Sigmoid colon (tissue), 6 donors: ENCODE measurements at regions not wholly inside any gene's neighbourhood (a gene's known extent, or its start where the extent isn't known, plus 50 kb on each side); places are given as distances from the start of the nearest gene placed in this dataset.
"Not testable (repeated sequence)": the region's sequence is repeated elsewhere in the genome, so short reads cannot be mapped to it uniquely, and the experiment has no call there.

Experiments
- DNase-seq: peaks from one replicate; pipeline ENCODE4 v3.0.0-alpha.2; 2019
- H3K27ac ChIP-seq, 4 donors: fragments of 200-600 bp; sonication (generic); one replicate each; pipeline ENCODE4 v1.5.1; 2016 to 2019; ENCODE audit warnings: mild to moderate bottlenecking in 1 of 4
- H3K27me3 ChIP-seq, 3 donors: fragments of 200-600 bp; sonication (generic); one replicate each; pipeline ENCODE4 v1.5.1; 2019; ENCODE audit warnings: mild to moderate bottlenecking in 1 of 3
- H3K36me3 ChIP-seq, 4 donors: fragments of 200-600 bp; sonication (generic); one replicate each; pipeline ENCODE4 v1.5.1; 2016 to 2019
- H3K4me1 ChIP-seq, 4 donors: fragments of 200-600 bp; sonication (generic); one replicate each; pipeline ENCODE4 v1.5.1; 2017 to 2019
- H3K4me3 ChIP-seq, 4 donors: fragments of 200-600 bp; sonication (generic); one replicate each; pipeline ENCODE4 v1.5.1; 2017 to 2019; ENCODE audit warnings: mild to moderate bottlenecking in 2 of 4, moderate library complexity in 1 of 4
- H3K9me3 ChIP-seq, 4 donors: fragments of 200-600 bp in 3 of 4; sonication (generic) in 3 of 4; one replicate each; pipeline versions ENCODE4 v1.5.1 to v1.6.1; 2013 to 2019
- EP300 ChIP-seq, 4 donors: sonication (generic); formaldehyde crosslinking; IDR thresholded peaks; one replicate each; pipeline ENCODE4 v1.6.1; 2017; ENCODE audit warnings: antibody characterized with exemption in 4 of 4
- POLR2A ChIP-seq, 2 donors: fragments of 450-650 bp; IDR thresholded peaks; one replicate each; pipeline ENCODE4 v1.6.1; 2016; ENCODE audit warnings: antibody characterized with exemption in 2 of 2, mild to moderate bottlenecking in 2 of 2, moderate library complexity in 2 of 2
- POLR2AphosphoS5 ChIP-seq, 4 donors: sonication (generic); formaldehyde crosslinking; IDR thresholded peaks; one replicate each; pipeline ENCODE4 v1.6.1; 2017; ENCODE audit warnings: antibody characterized with exemption in 4 of 4
- WGBS, 2 donors: extraction: QIAGEN DNeasy Blood & Tissue Kit; methylation state at CpG; one replicate each; pipeline ENCODE4 v1.1.7; 2013; 5-methylcytosine and 5-hydroxymethylcytosine counted together
- intact Hi-C: fragments of 100-400 bp; cut with DNase I; formaldehyde crosslinking; loops from one replicate; pipeline ENCODE4 v1.15.1; 2023
- TF ChIP-seq, protein P1 (sequence below), 4 experiments: fragments of 450-650 bp in 3 of 4; fragments of 200-600 bp in 1 of 4; IDR thresholded peaks; one replicate each; pipeline ENCODE4 v1.5.1; 2016 to 2019; ENCODE audit warnings: antibody characterized with exemption in 4 of 4, mild to moderate bottlenecking in 3 of 4, moderate library complexity in 2 of 4
- donor health status: healthy with polysubstance abuse.
- donor health status: healthy.

DNA sequence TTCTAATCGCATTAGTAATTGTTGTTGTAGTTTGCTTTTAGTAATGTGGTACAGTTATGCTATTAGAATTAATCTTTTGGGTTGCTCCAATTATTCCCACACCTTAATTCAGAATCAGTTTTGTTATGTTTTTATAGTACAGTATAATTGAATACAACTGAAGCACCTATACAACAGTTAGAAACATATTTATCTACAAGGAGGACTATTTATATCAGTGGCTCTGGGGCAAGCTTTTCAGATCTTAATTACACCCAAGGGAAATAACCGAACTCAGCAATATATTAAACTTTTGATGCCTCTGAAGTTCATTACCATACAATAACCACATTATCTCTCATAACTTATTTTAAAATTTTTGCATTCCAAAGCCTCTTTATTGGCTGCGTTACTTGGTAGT lies 74.4 kb downstream of the LHX9 start:
- no peak for DNase-seq
- Histone ChIP-seq H3K9me3 (no peaks in the 10 kb centered on the region), H3K36me3 (no peaks in the 10 kb centered on the region), H3K27me3 (peaks cover 0 to 6% (median 0%) of the 10 kb centered on the region in 3 donors), H3K27ac (no peak overlapping the region), H3K4me3 (no peak overlapping the region), H3K4me1 (no peaks in the 10 kb centered on the region)
- WGBS, 2 donors: 78 to 88% methylated on average over 3 of the region's 3 CpGs
- TF ChIP-seq POLR2AphosphoS5 (IDR thresholded peaks at IDR 0.05) (no peak), EP300 (IDR thresholded peaks at IDR 0.05) (no peak), POLR2A (IDR thresholded peaks at IDR 0.05) (no peak)
- TF ChIP-seq, protein P1, sequence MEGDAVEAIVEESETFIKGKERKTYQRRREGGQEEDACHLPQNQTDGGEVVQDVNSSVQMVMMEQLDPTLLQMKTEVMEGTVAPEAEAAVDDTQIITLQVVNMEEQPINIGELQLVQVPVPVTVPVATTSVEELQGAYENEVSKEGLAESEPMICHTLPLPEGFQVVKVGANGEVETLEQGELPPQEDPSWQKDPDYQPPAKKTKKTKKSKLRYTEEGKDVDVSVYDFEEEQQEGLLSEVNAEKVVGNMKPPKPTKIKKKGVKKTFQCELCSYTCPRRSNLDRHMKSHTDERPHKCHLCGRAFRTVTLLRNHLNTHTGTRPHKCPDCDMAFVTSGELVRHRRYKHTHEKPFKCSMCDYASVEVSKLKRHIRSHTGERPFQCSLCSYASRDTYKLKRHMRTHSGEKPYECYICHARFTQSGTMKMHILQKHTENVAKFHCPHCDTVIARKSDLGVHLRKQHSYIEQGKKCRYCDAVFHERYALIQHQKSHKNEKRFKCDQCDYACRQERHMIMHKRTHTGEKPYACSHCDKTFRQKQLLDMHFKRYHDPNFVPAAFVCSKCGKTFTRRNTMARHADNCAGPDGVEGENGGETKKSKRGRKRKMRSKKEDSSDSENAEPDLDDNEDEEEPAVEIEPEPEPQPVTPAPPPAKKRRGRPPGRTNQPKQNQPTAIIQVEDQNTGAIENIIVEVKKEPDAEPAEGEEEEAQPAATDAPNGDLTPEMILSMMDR (IDR thresholded peaks at IDR 0.05): no peak
- intact Hi-C loops: no loop called here

DNA sequence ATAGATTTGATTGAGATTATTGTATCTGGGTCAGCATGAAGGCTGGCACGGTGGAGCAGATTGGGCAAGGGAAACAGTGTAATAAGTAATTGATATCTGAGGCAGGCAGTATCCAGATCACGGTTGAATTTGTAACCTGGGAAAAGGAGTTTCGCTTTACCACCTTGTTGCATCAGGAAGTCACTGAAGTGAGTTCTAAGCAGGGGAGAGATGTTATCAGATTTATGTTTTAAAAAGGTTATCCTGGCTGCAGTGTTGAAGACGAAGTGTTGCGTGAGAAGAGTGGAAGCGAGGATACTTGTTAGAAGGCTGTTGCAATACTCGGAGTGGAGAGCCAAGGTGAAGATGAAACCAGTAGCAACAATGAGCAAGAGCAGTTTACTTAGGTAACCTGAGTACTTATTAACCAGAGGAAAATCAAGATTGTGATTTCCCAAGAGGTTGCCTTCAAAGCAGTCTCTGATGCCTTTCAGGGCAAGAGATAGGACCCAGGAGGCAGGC lies 77.8 kb downstream of the LHX9 start:
- H3K27me3 ChIP-seq: peaks cover 0 to 6% (median 0%) of the 10 kb centered on the region in 3 donors
- no peak for DNase-seq
- intact Hi-C loops: no loop called here
- 75 to 82% methylated on average over 7 of the region's 7 CpGs for WGBS, 2 donors
- no peaks in the 10 kb centered on the region for H3K4me1 ChIP-seq
- no peaks in the 10 kb centered on the region for H3K9me3 ChIP-seq
- H3K4me3 ChIP-seq: no peak overlapping the region
- H3K27ac ChIP-seq: no peak overlapping the region
- no peaks in the 10 kb centered on the region for H3K36me3 ChIP-seq
- TF ChIP-seq EP300 (IDR thresholded peaks at IDR 0.05) (no peak), POLR2A (IDR thresholded peaks at IDR 0.05) (no peak), POLR2AphosphoS5 (IDR thresholded peaks at IDR 0.05) (no peak)
- TF ChIP-seq, protein P1 (IDR thresholded peaks at IDR 0.05): no peak

DNA sequence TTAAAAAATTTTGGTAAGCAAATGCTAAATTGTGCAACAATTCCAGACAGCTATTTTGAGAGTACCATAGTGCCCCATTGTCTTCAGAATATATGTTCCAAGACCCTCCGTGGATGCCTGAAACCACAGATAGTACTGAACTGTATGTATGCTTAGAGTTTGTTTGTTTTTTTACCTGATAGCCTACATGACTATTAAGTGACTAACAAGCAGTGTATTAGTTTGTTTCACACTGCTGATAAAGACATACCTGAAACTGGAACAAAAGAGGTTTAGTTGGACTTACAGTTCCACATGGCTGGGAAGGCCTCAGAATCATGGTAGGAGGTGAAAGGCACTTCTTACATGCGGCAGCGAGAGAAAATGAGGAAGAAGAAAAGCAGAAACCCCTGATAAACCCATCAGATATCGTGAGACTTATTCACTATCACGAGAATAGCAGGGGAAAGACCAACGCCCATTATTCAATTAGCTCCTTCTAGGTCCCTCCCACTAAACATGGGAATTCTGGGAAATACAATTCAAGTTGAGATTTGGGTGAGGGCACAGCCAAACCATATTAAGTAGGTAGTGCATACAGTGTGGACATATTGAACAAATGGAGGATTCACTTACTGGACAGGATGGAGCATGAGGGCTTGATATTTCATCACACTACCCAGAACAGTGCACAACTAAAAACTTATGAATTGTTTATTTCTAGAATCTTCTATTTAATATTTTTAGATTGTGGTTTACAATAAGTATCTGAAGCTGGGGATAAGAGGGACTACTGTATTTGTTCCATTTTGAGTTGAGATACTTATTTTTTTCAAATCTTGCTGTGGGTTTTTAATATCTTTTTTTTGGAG lies 78.5 kb downstream of the LHX9 start:
- H3K9me3 ChIP-seq: no peaks in the 10 kb centered on the region
- H3K27me3 ChIP-seq: peaks cover 0 to 6% (median 0%) of the 10 kb centered on the region in 3 donors
- intact Hi-C loops: no loop called here
- H3K4me3 ChIP-seq: no peak overlapping the region
- H3K4me1 ChIP-seq: no peaks in the 10 kb centered on the region
- DNase-seq: no peak
- H3K36me3 ChIP-seq: no peaks in the 10 kb centered on the region
- WGBS, 2 donors: 85 to 93% methylated on average over 6 of the region's 6 CpGs
- TF ChIP-seq POLR2AphosphoS5 (IDR thresholded peaks at IDR 0.05): no peak
- no peak for TF ChIP-seq POLR2A (IDR thresholded peaks at IDR 0.05)
- no peak for TF ChIP-seq EP300 (IDR thresholded peaks at IDR 0.05)
- TF ChIP-seq, protein P1 (IDR thresholded peaks at IDR 0.05): no peak
- H3K27ac ChIP-seq: no peak overlapping the region

DNA sequence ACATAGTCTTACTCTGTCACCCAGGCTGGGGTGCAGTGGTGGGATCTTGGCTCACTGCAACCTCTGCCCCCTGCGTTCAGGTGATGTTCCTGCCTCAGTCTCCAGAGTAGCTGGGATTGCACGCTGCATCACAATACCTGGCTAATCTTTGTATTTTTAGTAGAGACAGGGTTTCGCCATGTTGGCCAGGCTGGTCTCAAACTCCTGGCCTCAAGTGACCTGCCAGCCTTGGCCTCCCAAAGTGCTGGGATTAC lies 79.0 kb downstream of the LHX9 start:
- H3K4me3 ChIP-seq, DNase-seq, intact Hi-C loops, H3K9me3 ChIP-seq, H3K36me3 ChIP-seq, H3K4me1 ChIP-seq, H3K27ac ChIP-seq, H3K27me3 ChIP-seq: not testable (repeated sequence)
- WGBS, 2 donors: 93 to 94% methylated on average over 3 of the region's 3 CpGs

DNA sequence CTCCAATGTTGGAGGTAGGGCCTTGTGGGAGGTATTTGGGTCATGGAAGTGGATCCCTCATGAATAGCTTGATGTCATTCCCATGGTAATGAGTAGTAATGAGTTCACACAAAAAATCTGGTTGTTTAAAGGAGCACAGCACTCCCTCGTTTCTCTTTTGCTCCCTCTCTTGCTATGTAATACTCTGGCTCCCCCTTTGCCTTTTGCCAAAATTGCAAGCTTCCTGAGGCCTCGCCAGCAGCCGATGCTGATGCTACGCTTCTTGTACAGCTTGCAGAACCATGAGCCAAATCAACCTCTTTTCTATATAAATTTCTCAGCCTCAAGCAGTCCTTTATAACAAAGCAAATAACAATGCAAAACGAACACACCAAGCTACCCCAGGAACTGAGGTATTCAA lies 80.9 kb downstream of the LHX9 start:
- Histone ChIP-seq H3K36me3 (no peaks in the 10 kb centered on the region), H3K27me3 (peaks cover 0 to 6% (median 0%) of the 10 kb centered on the region in 3 donors), H3K27ac (no peak overlapping the region), H3K9me3 (no peaks in the 10 kb centered on the region), H3K4me1 (no peaks in the 10 kb centered on the region), H3K4me3 (no peak overlapping the region)
- TF ChIP-seq POLR2AphosphoS5 (IDR thresholded peaks at IDR 0.05) (no peak), EP300 (IDR thresholded peaks at IDR 0.05) (no peak), POLR2A (IDR thresholded peaks at IDR 0.05) (no peak)
- TF ChIP-seq, protein P1 (IDR thresholded peaks at IDR 0.05): no peak
- no peak for DNase-seq
- 59 to 80% methylated on average over 5 of the region's 5 CpGs for WGBS, 2 donors
- intact Hi-C loops: no loop called here
